Astrocyte (in vitro differentiated cells and primary cell): ENCODE measurements at regions not wholly inside any gene's neighbourhood (a gene's known extent, or its start where the extent isn't known, plus 50 kb on each side); places are given as distances from the start of the nearest gene placed in this dataset.
"Not testable (repeated sequence)": the region's sequence is repeated elsewhere in the genome, so short reads cannot be mapped to it uniquely, and the experiment has no call there.

ENCODE experiments used
- DNase-seq: peaks from one replicate; pipeline ENCODE4 v3.0.0-alpha.2; 2010; ENCODE audit warnings: low read depth
- FAIRE-seq: peaks from 2 replicates; lab custom pipeline; 2011; peaks lifted over from hg19 to GRCh38; lab: Jason Lieb, UNC
- H2AFZ ChIP-seq: 2 replicates; pipeline ENCODE4 v1.6.0; 2012; ENCODE audit warnings: low read depth, low read length, inconsistent platforms
- H3K27ac ChIP-seq: 2 replicates; pipeline ENCODE4 v1.5.1; 2011; ENCODE audit warnings: low read depth, low read length, inconsistent platforms
- H3K27me3 ChIP-seq: 2 replicates; pipeline ENCODE4 v1.6.0; 2011; ENCODE audit warnings: low read length, inconsistent platforms; ENCODE audit not compliant: insufficient read depth
- H3K36me3 ChIP-seq: 2 replicates; pipeline ENCODE4 v1.5.1; 2011; ENCODE audit warnings: low read length, inconsistent platforms; ENCODE audit not compliant: insufficient read depth
- H3K4me1 ChIP-seq: 2 replicates; pipeline ENCODE4 v1.5.1; 2011; ENCODE audit warnings: low read length, inconsistent platforms; ENCODE audit not compliant: insufficient read depth
- H3K4me2 ChIP-seq: 2 replicates; pipeline ENCODE4 v1.6.0; 2012; ENCODE audit warnings: low read length, inconsistent platforms
- H3K4me3 ChIP-seq: 2 replicates; pipeline ENCODE4 v1.5.1; 2011; ENCODE audit warnings: low read depth, mild to moderate bottlenecking, low read length, inconsistent platforms; ENCODE audit not compliant: insufficient read depth
- H3K79me2 ChIP-seq: 2 replicates; pipeline ENCODE4 v1.6.0; 2012; ENCODE audit warnings: mild to moderate bottlenecking, low read length, inconsistent platforms; ENCODE audit not compliant: insufficient read depth
- H3K9ac ChIP-seq: 2 replicates; pipeline ENCODE4 v1.6.0; 2012; ENCODE audit warnings: mild to moderate bottlenecking, low read length, inconsistent platforms
- H3K9me3 ChIP-seq: 2 replicates; pipeline ENCODE4 v1.5.1; 2012; ENCODE audit warnings: low read depth, mild to moderate bottlenecking, low read length, inconsistent platforms; ENCODE audit not compliant: insufficient read depth
- H4K20me1 ChIP-seq: 2 replicates; pipeline ENCODE4 v1.6.0; 2012; ENCODE audit warnings: low read length, inconsistent platforms; ENCODE audit not compliant: insufficient read depth
- H3K27ac Mint-ChIP-seq: one replicate; pipeline ENCODE4 v1.8.0; 2021; ENCODE audit warnings: mild to moderate bottlenecking, mixed read lengths; ENCODE audit not compliant: unreplicated experiment
- H3K27me3 Mint-ChIP-seq: one replicate; pipeline ENCODE4 v1.8.0; 2021; ENCODE audit warnings: low read depth, mixed read lengths; ENCODE audit not compliant: unreplicated experiment
- H3K36me3 Mint-ChIP-seq: one replicate; pipeline ENCODE4 v1.8.0; 2021; ENCODE audit warnings: low read depth, mixed read lengths; ENCODE audit not compliant: unreplicated experiment
- H3K4me1 Mint-ChIP-seq: one replicate; pipeline ENCODE4 v1.8.0; 2021; ENCODE audit warnings: low read depth, mixed read lengths; ENCODE audit not compliant: unreplicated experiment
- H3K4me3 Mint-ChIP-seq: one replicate; pipeline ENCODE4 v1.8.0; 2021; ENCODE audit warnings: mild to moderate bottlenecking, moderate library complexity, mixed read lengths; ENCODE audit not compliant: unreplicated experiment
- H3K9me3 Mint-ChIP-seq: one replicate; pipeline ENCODE4 v1.8.0; 2021; ENCODE audit warnings: mild to moderate bottlenecking, mixed read lengths; ENCODE audit not compliant: unreplicated experiment
- CTCF ChIP-seq: IDR thresholded peaks from 2 replicates; pipeline ENCODE4 v1.5.1; 2011; ENCODE audit warnings: low read depth, mild to moderate bottlenecking, inconsistent platforms, low read length, moderate library complexity; ENCODE audit not compliant: insufficient read depth
- EZH2 ChIP-seq: IDR thresholded peaks from 2 replicates; pipeline ENCODE4 v1.6.1; 2012; ENCODE audit warnings: mild to moderate bottlenecking, low read length, inconsistent platforms; ENCODE audit not compliant: insufficient read depth

- Mint-ChIP-seq H3K4me3 (no peak overlapping the region), H3K9me3 (peaks cover 2% of the 10 kb centered on the region), H3K4me1 (peaks cover 1% of the 10 kb centered on the region), H3K27me3 (peaks cover 1% of the 10 kb centered on the region), H3K36me3 (no peaks in the 10 kb centered on the region), H3K27ac (no peak overlapping the region)
- Histone ChIP-seq H3K79me2 (no peaks in the 10 kb centered on the region), H2AFZ (no peak overlapping the region), H3K4me1 (no peaks in the 10 kb centered on the region), H4K20me1 (no peaks in the 10 kb centered on the region), H3K4me3 (no peak overlapping the region), H3K27me3 (no peaks in the 10 kb centered on the region), H3K27ac (no peak overlapping the region), H3K4me2 (no peak overlapping the region), H3K9me3 (no peaks in the 10 kb centered on the region), H3K9ac (no peak overlapping the region), H3K36me3 (no peaks in the 10 kb centered on the region)
- no peak for FAIRE-seq
- DNase-seq = no peak
- TF ChIP-seq CTCF (no peak), EZH2 (no peak)
Observed at GRCh38 chr4:189740873-189741272, 199.8 kb upstream of the FRG1 start.

DNA sequence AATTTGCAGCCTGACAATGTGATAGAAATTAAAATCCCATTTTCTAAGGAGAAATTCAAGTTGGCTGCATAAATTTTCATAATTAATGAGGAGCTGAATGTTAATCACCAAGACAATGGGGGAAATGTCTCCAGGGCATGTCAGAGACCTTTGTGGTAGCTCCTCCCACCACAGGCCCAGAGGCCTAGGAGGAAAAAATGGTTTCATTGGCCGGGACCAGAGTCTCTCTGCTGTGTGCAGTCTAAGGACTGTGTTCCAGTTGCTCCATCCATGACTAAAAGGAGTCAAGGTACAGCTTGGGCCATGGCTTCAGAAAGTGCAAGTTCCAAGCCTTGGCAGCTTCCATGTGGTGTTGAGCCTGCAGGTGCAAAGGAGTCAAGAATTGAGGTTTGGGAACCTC is 187.6 kb upstream of the FRG1 start:
- peaks cover 14% of the 10 kb centered on the region for H3K9me3 Mint-ChIP-seq
- H3K27me3 Mint-ChIP-seq, DNase-seq, H2AFZ ChIP-seq, H3K4me1 Mint-ChIP-seq, H3K36me3 Mint-ChIP-seq, H3K36me3 ChIP-seq, H4K20me1 ChIP-seq, H3K4me3 ChIP-seq, H3K27ac Mint-ChIP-seq, H3K9ac ChIP-seq, H3K27me3 ChIP-seq, H3K4me1 ChIP-seq, H3K4me2 ChIP-seq, H3K27ac ChIP-seq, FAIRE-seq, H3K79me2 ChIP-seq, H3K4me3 Mint-ChIP-seq, H3K9me3 ChIP-seq: not testable (repeated sequence)

- FAIRE-seq = no peak
- Mint-ChIP-seq H3K4me3 (no peak overlapping the region), H3K27ac (no peak overlapping the region), H3K27me3 (peaks cover 12% of the 10 kb centered on the region), H3K36me3 (no peaks in the 10 kb centered on the region), H3K9me3 (peaks cover 22% of the 10 kb centered on the region), H3K4me1 (no peaks in the 10 kb centered on the region)
- no peaks in the 10 kb centered on the region for H3K9me3 ChIP-seq
- H2AFZ ChIP-seq = no peak overlapping the region
- no peaks in the 10 kb centered on the region for H4K20me1 ChIP-seq
- no peak for TF ChIP-seq EZH2
- no peak for TF ChIP-seq CTCF
- no peak overlapping the region for H3K4me2 ChIP-seq
- no peaks in the 10 kb centered on the region for H3K36me3 ChIP-seq
- H3K27me3 ChIP-seq = no peaks in the 10 kb centered on the region
- DNase-seq = no peak
- no peaks in the 10 kb centered on the region for H3K79me2 ChIP-seq
- H3K4me1 ChIP-seq = no peaks in the 10 kb centered on the region
- H3K9ac ChIP-seq = no peak overlapping the region
- H3K4me3 ChIP-seq = no peak overlapping the region
- no peak overlapping the region for H3K27ac ChIP-seq
Observed at GRCh38 chr4:189763583-189763982, 177.1 kb upstream of the FRG1 start.
